ENCODE measurements at regions not wholly inside any gene's neighbourhood (a gene's known extent, or its start where the extent isn't known, plus 50 kb on each side); places are given as distances from the start of the nearest gene placed in this dataset.

DNA sequence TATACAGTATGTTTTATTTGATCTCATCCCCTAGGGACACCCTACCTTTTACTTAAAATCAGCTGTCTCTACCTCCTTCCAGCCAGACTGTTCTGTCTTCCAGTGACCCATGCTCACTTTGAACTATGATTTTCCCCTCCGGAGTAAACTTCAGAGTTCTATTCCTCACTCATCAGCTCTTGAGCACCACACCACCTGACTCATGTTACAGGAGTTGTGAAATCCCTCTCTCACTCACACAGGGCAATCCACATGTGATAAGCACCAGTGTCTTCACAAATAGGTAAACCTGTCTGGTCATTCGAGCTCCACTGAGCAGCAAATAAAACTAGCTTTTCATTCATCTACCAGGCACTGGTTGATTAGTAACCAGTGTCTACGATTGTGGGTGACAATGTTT lies 177.3 kb upstream of the BMP4 start:
- no peak for TF ChIP-seq POLR2A (IDR thresholded peaks at IDR 0.05)
- TF ChIP-seq, protein P1, sequence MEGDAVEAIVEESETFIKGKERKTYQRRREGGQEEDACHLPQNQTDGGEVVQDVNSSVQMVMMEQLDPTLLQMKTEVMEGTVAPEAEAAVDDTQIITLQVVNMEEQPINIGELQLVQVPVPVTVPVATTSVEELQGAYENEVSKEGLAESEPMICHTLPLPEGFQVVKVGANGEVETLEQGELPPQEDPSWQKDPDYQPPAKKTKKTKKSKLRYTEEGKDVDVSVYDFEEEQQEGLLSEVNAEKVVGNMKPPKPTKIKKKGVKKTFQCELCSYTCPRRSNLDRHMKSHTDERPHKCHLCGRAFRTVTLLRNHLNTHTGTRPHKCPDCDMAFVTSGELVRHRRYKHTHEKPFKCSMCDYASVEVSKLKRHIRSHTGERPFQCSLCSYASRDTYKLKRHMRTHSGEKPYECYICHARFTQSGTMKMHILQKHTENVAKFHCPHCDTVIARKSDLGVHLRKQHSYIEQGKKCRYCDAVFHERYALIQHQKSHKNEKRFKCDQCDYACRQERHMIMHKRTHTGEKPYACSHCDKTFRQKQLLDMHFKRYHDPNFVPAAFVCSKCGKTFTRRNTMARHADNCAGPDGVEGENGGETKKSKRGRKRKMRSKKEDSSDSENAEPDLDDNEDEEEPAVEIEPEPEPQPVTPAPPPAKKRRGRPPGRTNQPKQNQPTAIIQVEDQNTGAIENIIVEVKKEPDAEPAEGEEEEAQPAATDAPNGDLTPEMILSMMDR (IDR thresholded peaks at IDR 0.05): no peak
